ENCODE measurements at regions not wholly inside any gene's neighbourhood (a gene's known extent, or its start where the extent isn't known, plus 50 kb on each side); places are given as distances from the start of the nearest gene placed in this dataset.

- Mint-ChIP-seq H3K4me1 (ENCODE audit: low read depth) (no peaks in the 10 kb centered on the region), H3K4me3 (no peak overlapping the region), H3K36me3 (ENCODE audit: insufficient read depth in 2 of 2) (no peaks in the 10 kb centered on the region), H3K27me3 (ENCODE audit: low read depth) (no peaks in the 10 kb centered on the region), H3K9me3 (no peaks in the 10 kb centered on the region), H3K27ac (no peak overlapping the region)
- no peak for DNase-seq
- no peak for ATAC-seq (replicated peaks in 1 of 2)
These were observed 141.0 kb upstream of the NRSN1 start for GRCh38 chr6:23985015-23985414.

DNA sequence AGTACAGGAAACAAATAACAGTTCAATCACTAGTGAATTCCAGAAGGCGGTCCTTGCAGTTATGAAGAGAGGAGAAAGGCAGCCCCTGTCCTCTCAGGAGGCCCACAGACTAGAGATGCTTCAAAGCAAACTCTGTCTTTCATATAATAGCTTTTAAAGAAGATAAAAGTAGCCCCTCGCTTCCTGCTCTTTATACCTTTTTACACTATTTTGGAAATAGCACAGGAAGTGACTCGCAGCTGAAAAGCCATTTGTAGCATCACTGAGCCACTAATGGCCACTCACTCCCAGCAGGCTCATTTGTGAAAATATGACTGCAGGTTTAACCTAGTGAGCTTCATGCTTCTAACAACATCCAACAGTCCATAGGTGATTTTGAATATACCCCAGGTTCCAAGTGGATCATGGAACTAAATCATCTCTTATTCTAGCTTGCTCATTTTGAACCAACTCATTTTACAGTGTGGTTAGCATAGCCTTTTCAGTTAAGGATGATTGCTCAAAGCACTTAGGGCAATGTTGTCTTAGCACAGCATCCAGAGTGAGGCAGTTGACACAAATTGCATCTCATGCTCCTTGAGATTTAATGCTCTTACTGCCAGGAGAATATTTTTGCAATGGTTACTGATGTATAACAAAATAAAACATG, 136.0 kb upstream of the NRSN1 start:
- Mint-ChIP-seq H3K4me3 (no peak overlapping the region), H3K27me3 (ENCODE audit: low read depth) (no peaks in the 10 kb centered on the region), H3K4me1 (ENCODE audit: low read depth) (no peaks in the 10 kb centered on the region), H3K36me3 (ENCODE audit: insufficient read depth in 2 of 2) (no peaks in the 10 kb centered on the region), H3K27ac (no peak overlapping the region), H3K9me3 (no peaks in the 10 kb centered on the region)
- ATAC-seq (replicated peaks in 1 of 2): no peak
- no peak for DNase-seq

DNA sequence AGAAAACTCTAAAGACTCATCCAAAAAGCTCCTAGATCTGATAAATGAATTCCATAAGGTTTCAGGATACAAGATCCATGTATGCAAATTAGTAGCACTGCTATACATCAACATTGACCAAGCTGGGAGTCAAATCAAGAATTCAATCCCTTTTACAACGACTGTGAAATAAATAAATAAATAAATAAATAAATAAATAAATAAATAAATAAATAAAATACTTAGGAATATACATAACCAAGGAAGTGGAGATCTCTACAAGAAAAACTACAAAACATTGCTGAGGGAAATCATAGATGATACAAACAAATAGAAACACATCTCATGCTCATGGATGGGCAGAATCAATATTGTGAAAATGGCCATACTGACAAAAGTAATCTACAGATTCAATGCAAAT, 132.0 kb upstream of the NRSN1 start:
- Mint-ChIP-seq H3K27ac (no peak overlapping the region), H3K4me3 (no peak overlapping the region), H3K36me3 (ENCODE audit: insufficient read depth in 2 of 2) (no peaks in the 10 kb centered on the region), H3K9me3 (peaks cover 2 to 4% of the 10 kb centered on the region in 2 donors), H3K27me3 (ENCODE audit: low read depth) (no peaks in the 10 kb centered on the region), H3K4me1 (ENCODE audit: low read depth) (no peaks in the 10 kb centered on the region)
- DNase-seq (no peak), ATAC-seq (replicated peaks in 1 of 2) (no peak)

- DNase-seq: no peak
- peaks cover 1 to 3% of the 10 kb centered on the region in 2 donors for H3K9me3 Mint-ChIP-seq
- no peaks in the 10 kb centered on the region for H3K4me1 Mint-ChIP-seq (ENCODE audit: low read depth)
- no peak overlapping the region for H3K4me3 Mint-ChIP-seq
- H3K36me3 Mint-ChIP-seq (ENCODE audit: insufficient read depth in 2 of 2): no peaks in the 10 kb centered on the region
- H3K27me3 Mint-ChIP-seq (ENCODE audit: low read depth): no peaks in the 10 kb centered on the region
- no peak overlapping the region for H3K27ac Mint-ChIP-seq
- ATAC-seq (replicated peaks in 1 of 2): no peak
These were observed 122.0 kb upstream of the NRSN1 start for GRCh38 chr6:24004062-24004461.

DNA sequence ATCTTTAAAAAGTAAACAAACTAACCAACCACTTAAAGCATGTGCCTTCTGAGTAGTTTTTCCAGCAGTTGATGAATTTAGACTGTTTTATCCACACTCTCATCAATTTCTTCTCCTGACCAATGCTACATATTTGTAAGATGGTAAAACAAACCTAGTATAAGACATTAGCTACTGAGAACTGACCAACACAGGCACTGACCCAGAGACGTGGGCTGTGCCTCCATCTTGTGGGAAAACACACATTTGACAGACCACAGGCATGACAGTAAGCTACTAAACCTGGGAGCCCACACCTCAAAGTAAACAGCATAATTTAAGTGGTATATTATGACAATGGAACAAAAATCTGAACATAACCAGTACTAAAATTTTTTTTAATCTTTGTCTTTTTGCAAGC, 121.4 kb upstream of the NRSN1 start:
- Mint-ChIP-seq H3K27me3 (ENCODE audit: low read depth) (no peaks in the 10 kb centered on the region), H3K9me3 (peaks cover 1 to 2% of the 10 kb centered on the region in 2 donors), H3K27ac (no peak overlapping the region), H3K4me1 (ENCODE audit: low read depth) (no peaks in the 10 kb centered on the region), H3K36me3 (ENCODE audit: insufficient read depth in 2 of 2) (no peaks in the 10 kb centered on the region), H3K4me3 (no peak overlapping the region)
- no peak for ATAC-seq (replicated peaks in 1 of 2)
- DNase-seq: no peak

DNA sequence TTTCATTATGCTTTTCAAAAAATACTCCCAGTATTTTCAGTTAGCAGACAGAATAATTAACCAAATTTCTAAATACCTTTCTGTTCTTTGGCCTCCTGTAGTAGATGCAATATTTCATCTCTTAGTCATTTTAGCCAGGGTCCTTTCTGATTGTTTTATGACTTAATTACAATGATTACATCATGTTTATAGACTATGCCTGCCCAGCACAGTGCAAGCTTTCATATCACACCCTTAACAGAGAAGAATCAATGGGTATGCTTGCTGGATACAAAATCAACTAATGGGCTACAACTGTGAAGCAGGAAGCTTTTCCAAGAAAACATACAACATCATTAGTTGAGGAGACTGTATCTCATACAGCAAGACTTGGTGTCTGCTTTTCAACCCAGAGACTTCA, 119.8 kb upstream of the NRSN1 start:
- Mint-ChIP-seq H3K4me1 (ENCODE audit: low read depth) (no peaks in the 10 kb centered on the region), H3K27me3 (ENCODE audit: low read depth) (no peaks in the 10 kb centered on the region), H3K36me3 (ENCODE audit: insufficient read depth in 2 of 2) (no peaks in the 10 kb centered on the region), H3K9me3 (peaks cover 1 to 3% of the 10 kb centered on the region in 2 donors), H3K4me3 (no peak overlapping the region), H3K27ac (no peak overlapping the region)
- no peak for DNase-seq
- ATAC-seq (replicated peaks in 1 of 2): no peak

GRCh38 chr6:24009319-24009718, 116.7 kb upstream of the NRSN1 start:
- Mint-ChIP-seq H3K4me1 (ENCODE audit: low read depth) (no peaks in the 10 kb centered on the region), H3K27ac (no peak overlapping the region), H3K9me3 (peaks cover 3 to 5% of the 10 kb centered on the region in 2 donors), H3K36me3 (ENCODE audit: insufficient read depth in 2 of 2) (no peaks in the 10 kb centered on the region), H3K27me3 (ENCODE audit: low read depth) (no peaks in the 10 kb centered on the region), H3K4me3 (no peak overlapping the region)
- no peak for DNase-seq
- ATAC-seq (replicated peaks in 1 of 2): no peak

GRCh38 chr6:24010133-24010532, 115.9 kb upstream of the NRSN1 start:
- H3K27ac Mint-ChIP-seq: no peak overlapping the region
- no peak overlapping the region for H3K4me3 Mint-ChIP-seq
- peaks cover 2 to 5% of the 10 kb centered on the region in 2 donors for H3K9me3 Mint-ChIP-seq
- no peak for DNase-seq
- no peak for ATAC-seq (replicated peaks in 1 of 2)
- no peaks in the 10 kb centered on the region for H3K27me3 Mint-ChIP-seq (ENCODE audit: low read depth)
- H3K4me1 Mint-ChIP-seq (ENCODE audit: low read depth): no peaks in the 10 kb centered on the region
- no peaks in the 10 kb centered on the region for H3K36me3 Mint-ChIP-seq (ENCODE audit: insufficient read depth in 2 of 2)

DNA sequence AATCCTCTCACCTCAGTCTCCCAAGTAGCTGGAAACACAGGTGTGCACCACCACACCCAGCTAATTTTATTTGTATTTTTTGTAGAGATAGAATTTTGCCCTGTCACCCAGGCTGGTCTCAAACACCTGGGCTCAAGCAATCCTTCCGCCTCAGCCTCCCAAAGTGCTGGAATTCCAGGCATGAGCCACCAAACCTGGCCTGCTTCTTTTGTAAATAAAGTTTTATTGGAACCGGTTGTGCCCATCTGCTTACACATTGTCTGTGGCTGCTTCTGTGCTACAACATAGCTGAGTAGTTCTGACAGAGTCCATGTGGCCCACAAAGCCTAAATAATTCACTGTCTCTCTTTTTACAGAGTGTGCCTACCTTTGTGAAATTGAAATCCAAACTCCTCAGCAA, 109.7 kb upstream of the NRSN1 start:
- DNase-seq: no peak
- Mint-ChIP-seq H3K4me3 (no peak overlapping the region), H3K9me3 (peaks cover 5 to 7% of the 10 kb centered on the region in 2 donors), H3K36me3 (ENCODE audit: insufficient read depth in 2 of 2) (no peaks in the 10 kb centered on the region), H3K27ac (no peak overlapping the region), H3K27me3 (ENCODE audit: low read depth) (no peaks in the 10 kb centered on the region), H3K4me1 (ENCODE audit: low read depth) (no peaks in the 10 kb centered on the region)
- no peak for ATAC-seq (replicated peaks in 1 of 2)

- Mint-ChIP-seq H3K27ac (no peak overlapping the region), H3K4me1 (ENCODE audit: low read depth) (no peaks in the 10 kb centered on the region), H3K9me3 (peaks cover 3 to 7% of the 10 kb centered on the region in 2 donors), H3K27me3 (ENCODE audit: low read depth) (no peaks in the 10 kb centered on the region), H3K36me3 (ENCODE audit: insufficient read depth in 2 of 2) (no peaks in the 10 kb centered on the region), H3K4me3 (no peak overlapping the region)
- ATAC-seq (replicated peaks in 1 of 2) (no peak), DNase-seq (no peak)
These were observed 109.2 kb upstream of the NRSN1 start for GRCh38 chr6:24016857-24017256.

DNA sequence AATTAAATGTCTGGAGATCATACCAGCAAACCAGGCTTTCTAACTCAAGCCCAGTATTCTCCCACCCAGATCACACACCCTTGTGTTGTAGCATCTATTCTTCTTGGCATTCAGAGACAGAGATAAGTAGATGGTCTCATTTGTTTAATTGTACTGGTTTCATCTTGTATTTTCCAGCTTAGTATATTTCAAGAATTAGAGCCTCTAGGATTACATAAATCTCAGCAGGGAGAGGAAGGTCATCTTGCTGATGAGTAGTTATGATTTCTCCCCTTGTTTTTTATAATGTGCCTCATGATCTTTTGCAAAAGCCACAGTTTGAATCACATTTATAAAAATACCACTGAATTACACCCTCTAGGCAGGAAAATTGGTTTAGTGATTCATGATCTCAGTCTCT, 106.6 kb upstream of the NRSN1 start:
- H3K36me3 Mint-ChIP-seq (ENCODE audit: insufficient read depth in 2 of 2): no peaks in the 10 kb centered on the region
- no peak for DNase-seq
- H3K27me3 Mint-ChIP-seq (ENCODE audit: low read depth): no peaks in the 10 kb centered on the region
- H3K27ac Mint-ChIP-seq: no peak overlapping the region
- ATAC-seq (replicated peaks in 1 of 2): no peak
- H3K9me3 Mint-ChIP-seq: peaks cover 3 to 5% of the 10 kb centered on the region in 2 donors
- no peak overlapping the region for H3K4me3 Mint-ChIP-seq
- no peaks in the 10 kb centered on the region for H3K4me1 Mint-ChIP-seq (ENCODE audit: low read depth)

GRCh38 chr6:24019830-24020229, 106.2 kb upstream of the NRSN1 start:
- Mint-ChIP-seq H3K36me3 (ENCODE audit: insufficient read depth in 2 of 2) (no peaks in the 10 kb centered on the region), H3K27ac (no peak overlapping the region), H3K27me3 (ENCODE audit: low read depth) (no peaks in the 10 kb centered on the region), H3K4me3 (no peak overlapping the region), H3K9me3 (peaks cover 3 to 5% of the 10 kb centered on the region in 2 donors), H3K4me1 (ENCODE audit: low read depth) (no peaks in the 10 kb centered on the region)
- ATAC-seq (replicated peaks in 1 of 2) (no peak), DNase-seq (no peak)

DNA sequence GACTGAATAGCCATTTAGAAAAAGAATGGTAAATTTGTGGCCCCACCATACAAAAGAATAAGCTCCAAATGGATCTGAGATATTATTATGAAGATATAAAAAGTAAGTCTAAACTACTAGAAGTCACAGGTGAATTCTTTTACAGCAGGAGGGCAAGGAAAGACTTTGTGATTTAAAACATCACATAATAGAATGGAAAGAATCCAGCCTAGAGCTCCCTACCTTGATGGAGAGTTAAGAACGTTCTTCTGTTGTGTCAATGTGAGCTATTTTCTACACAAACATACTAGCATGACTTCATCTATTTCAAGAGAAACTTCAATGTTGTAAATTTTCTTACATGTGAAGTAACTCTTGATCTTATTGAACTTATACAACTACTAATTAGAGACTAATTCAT, 100.0 kb upstream of the NRSN1 start:
- no peak overlapping the region for H3K4me3 Mint-ChIP-seq

DNA sequence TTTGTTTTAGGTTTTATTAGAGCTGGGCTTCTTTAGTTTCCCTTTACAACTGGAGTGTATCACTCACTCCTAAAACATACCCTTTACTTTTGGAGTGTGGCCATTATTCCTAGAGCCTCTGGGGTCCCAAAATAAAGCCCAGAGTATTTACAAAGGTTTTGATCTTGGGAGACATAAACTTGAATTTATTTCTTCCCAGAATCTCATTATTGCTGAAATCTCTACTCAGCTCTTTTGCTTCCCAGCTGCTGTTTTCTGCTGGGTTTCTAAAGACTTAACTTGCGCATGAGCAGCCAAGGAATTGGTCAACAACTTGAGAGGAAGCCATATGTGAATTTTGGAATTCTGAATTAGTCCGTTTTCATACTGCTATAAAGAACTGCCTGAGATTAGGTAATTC, 94.5 kb upstream of the NRSN1 start:
- Mint-ChIP-seq H3K36me3 (ENCODE audit: insufficient read depth in 2 of 2) (no peaks in the 10 kb centered on the region), H3K27ac (no peak overlapping the region), H3K9me3 (peaks cover 9 to 12% of the 10 kb centered on the region in 2 donors), H3K4me3 (no peak overlapping the region), H3K4me1 (ENCODE audit: low read depth) (no peaks in the 10 kb centered on the region), H3K27me3 (ENCODE audit: low read depth) (no peaks in the 10 kb centered on the region)
- DNase-seq: no peak
- no peak for ATAC-seq (replicated peaks in 1 of 2)

More for the DNA sequence above, 100.0 kb upstream of the NRSN1 start:
- Mint-ChIP-seq H3K4me1 (ENCODE audit: low read depth) (no peaks in the 10 kb centered on the region), H3K9me3 (peaks cover 3 to 6% of the 10 kb centered on the region in 2 donors), H3K36me3 (ENCODE audit: insufficient read depth in 2 of 2) (no peaks in the 10 kb centered on the region), H3K27ac (no peak overlapping the region), H3K27me3 (ENCODE audit: low read depth) (no peaks in the 10 kb centered on the region)
- DNase-seq: no peak
- no peak for ATAC-seq (replicated peaks in 1 of 2)

All from activated T-cell treated with anti-CD3 and anti-CD28 coated beads, Interleukin-2, amount 50 U/mL, for 72 hours (primary cell).